Choroid plexus epithelial cell (primary cell): ENCODE measurements at regions not wholly inside any gene's neighbourhood (a gene's known extent, or its start where the extent isn't known, plus 50 kb on each side); places are given as distances from the start of the nearest gene placed in this dataset.

ENCODE experiments used
- DNase-seq: peaks from one replicate; pipeline ENCODE4 v3.0.0-alpha.2; 2010; ENCODE audit warnings: low read depth
- H3K4me3 ChIP-seq: 2 replicates; pipeline ENCODE4 v1.5.1; 2011; ENCODE audit warnings: low read depth, mild to moderate bottlenecking, control low read depth, low read length, moderate library complexity
- TF ChIP-seq, protein P1 (sequence below): conservative IDR thresholded peaks from 2 replicates; pipeline ENCODE4 v1.5.1; 2011; ENCODE audit warnings: low read depth, mild to moderate bottlenecking, control low read depth, inconsistent platforms, low read length, moderate library complexity

DNA sequence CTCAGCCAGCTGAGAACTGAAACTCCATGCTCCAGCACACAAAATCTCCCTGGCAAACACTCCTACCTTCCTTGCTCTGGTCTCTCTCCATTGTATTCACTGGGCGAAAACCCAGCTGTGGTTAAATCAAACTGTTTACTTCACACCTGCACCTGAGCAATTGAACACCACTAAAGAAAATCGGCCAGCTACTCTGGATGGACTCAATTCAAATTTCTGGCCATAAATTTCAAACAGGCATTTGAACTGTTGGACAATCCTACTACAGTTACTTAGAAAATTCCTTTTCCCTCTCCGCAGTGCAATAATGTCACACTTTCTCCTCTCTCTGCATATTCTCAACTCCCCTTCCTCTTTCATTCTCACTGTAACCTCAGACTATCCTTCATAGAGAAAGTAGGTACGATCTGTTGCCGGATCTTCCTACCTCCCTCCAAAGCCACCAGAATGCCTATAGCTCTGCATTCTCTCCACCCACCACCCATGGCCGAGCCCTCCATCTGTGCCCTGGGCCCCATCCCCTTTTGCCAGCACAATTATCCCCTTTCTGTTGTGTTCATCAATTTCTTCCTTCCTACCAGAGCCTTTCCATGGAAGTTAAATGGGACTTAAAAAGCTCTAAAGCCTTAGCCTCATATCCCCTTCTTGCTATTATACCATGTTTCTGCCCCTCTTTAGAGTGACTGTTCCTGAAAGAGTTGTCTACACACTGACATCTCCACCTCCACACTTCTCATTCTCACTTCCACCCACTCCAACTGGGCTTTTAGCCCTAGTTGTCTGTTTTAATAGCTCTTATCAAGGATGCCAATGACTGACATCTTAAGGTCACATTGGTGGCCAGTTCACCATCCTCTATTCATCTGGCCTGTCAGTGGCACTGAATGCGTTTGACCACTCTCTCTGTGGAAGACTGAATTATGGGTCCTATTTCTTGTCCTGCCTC lies 127.5 kb upstream of the SLC1A4 start:
- no peak for DNase-seq
- no peak overlapping the region for H3K4me3 ChIP-seq
- TF ChIP-seq, protein P1, sequence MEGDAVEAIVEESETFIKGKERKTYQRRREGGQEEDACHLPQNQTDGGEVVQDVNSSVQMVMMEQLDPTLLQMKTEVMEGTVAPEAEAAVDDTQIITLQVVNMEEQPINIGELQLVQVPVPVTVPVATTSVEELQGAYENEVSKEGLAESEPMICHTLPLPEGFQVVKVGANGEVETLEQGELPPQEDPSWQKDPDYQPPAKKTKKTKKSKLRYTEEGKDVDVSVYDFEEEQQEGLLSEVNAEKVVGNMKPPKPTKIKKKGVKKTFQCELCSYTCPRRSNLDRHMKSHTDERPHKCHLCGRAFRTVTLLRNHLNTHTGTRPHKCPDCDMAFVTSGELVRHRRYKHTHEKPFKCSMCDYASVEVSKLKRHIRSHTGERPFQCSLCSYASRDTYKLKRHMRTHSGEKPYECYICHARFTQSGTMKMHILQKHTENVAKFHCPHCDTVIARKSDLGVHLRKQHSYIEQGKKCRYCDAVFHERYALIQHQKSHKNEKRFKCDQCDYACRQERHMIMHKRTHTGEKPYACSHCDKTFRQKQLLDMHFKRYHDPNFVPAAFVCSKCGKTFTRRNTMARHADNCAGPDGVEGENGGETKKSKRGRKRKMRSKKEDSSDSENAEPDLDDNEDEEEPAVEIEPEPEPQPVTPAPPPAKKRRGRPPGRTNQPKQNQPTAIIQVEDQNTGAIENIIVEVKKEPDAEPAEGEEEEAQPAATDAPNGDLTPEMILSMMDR, result no peak

DNA sequence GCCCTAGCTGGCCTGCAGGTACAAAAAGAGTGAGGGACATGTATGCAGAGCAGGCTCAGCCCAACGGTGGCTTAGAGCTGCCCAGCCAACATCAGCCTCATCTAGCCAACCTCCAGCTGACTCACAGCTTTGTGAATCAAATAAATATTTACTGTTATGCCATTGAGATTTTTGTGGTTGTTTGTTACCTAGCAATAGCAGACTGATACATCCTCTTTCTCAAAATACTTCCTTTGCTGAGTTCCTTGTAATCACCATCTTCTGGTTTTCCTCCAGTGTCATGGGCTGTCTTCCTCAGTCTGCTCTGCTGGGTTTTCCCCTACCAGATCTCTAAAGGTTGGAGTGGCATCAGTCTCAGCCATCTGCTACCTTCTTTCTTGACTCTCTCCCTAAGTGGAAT lies 126.6 kb upstream of the SLC1A4 start:
- TF ChIP-seq, protein P1, result no peak
- no peak for DNase-seq
- H3K4me3 ChIP-seq, result no peak overlapping the region

DNA sequence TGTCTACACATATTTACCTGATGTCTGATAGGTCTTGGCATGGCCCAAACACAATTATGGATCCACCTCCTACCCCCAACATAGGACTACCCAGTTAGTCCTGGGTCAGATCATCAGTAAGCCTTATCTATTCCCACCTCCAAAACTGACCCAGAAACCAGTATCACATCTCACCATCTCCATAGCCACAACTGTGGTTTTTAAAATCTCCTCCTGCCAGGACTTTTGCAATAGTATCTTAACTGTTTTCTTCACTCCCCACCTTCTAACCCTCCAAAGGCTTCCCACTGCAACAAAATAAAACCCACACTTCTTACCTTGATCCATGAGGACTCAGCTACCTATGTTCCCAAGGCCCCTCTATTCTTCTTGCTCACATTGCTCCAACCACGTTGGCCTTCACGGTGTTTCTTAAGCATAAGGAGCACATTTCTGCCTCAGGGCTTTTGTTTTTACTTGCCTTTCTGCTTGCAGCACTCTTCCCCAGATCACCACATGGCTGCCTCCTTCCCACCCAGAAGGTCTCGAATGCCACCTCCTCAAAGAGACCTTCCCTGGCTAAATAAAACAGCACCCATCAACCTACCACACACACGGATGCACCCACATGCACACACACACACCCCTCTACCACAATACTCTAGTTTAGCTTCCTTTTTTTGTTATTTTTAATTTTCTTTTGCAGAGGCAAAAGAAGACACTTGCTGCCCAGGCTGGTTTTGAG lies 125.9 kb upstream of the SLC1A4 start:
- TF ChIP-seq, protein P1, result no peak
- DNase-seq, result no peak
- no peak overlapping the region for H3K4me3 ChIP-seq

DNA sequence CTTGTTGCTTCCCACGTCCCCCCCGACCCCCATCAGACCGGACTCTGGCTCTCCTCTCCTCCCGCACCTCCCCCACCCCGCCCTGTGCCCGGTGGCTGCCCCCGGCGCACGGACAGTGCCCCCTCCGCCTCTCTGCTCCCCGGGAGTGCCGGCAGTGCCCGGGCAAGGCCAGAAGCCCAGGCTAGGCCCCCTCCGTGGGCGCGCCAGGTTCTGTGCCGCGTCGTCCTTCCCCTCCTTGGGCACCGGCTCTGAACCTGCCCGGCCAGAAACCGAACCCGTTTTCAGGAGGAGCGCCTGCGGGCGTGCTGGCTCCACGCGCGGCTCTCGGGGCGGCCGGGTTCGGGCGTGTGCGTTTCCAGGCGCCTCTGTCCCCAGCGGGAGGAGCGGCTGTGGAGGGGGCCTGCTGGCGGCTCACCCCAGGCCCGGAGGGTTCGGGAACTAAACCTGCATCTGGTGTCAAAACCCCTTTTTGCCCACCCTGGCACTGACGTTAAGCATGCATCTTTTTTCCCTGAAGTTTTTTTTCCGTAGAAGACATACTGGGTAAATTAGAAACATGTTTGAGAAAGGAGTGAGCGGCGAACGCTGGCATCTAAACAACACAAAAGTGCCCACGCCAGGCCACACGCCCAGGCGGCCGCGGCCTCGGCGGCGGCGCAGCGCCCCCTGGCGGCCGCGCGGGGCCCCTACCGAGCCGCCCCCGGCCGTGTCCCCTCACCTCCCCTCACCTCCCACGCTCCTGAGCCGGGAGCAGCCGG lies 123.9 kb upstream of the SLC1A4 start:
- TF ChIP-seq, protein P1, result peak; percentile 41
- DNase-seq, result peak; percentile 35
- peak overlapping the region; percentile 58 for H3K4me3 ChIP-seq

DNA sequence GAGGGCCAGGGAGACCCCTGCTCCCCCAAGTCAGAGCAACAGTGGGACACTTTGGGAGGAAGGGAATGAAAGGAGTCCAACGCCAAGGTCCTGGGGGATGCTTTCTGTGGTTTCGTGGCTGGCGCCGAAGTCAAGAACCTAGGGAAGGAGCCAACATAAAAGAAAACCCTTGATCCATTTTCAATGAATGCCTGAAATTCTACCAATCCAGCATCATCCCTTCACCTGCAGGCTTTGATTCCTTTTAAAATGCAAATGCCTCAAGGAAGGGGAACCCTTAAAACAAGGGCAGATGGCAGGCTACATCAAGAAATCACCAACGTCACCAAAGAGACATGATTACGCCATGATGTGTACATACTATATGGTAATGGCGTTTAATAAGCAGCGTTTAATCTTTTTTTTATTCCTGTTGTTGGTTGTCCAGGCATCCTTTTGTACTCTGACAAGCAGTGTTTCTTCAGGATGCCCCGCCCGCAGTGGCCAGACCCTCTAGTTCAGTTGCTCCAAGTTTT lies 123.3 kb upstream of the SLC1A4 start:
- no peak for DNase-seq
- TF ChIP-seq, protein P1, result no peak
- H3K4me3 ChIP-seq, result peak overlapping the region; percentile 26

DNA sequence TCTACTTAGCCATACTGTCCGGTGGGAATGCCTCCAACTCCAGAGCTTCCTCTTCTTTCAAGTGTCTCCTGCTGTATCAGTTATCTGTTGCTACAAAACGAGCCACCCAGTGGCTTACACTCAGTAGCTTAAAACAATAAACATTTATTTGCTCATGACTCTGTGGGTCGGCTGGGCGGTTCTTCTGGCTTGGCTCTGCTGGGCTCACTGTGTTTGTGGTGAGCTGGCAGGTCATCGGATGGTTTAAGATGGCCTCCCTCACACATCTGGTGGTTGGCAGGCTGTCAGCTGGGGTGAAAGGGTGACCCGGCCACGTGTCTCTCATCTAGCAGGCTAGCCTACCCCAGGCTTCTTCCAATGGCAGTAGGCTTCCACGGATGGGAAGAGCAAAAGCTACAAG lies 122.4 kb upstream of the SLC1A4 start:
- peak; percentile 99 for DNase-seq

More for the DNA sequence above, 122.4 kb upstream of the SLC1A4 start:
- H3K4me3 ChIP-seq, result no peak overlapping the region
- TF ChIP-seq, protein P1, result peak; percentile 35
